ENCODE measurements at regions not wholly inside any gene's neighbourhood (a gene's known extent, or its start where the extent isn't known, plus 50 kb on each side); places are given as distances from the start of the nearest gene placed in this dataset.

GRCh38 chr9:80555782-80556325 is 984.1 kb downstream of the TLE4 start:
- TF ChIP-seq CTCF (IDR thresholded peaks at IDR 0.05), result no peak
- DNase-seq (ENCODE audit: low spot score) (no peak), ATAC-seq (ENCODE audit: low FRiP score) (no peak)

GRCh38 chr9:80554856-80555255 is 983.1 kb downstream of the TLE4 start:
- TF ChIP-seq CTCF (IDR thresholded peaks at IDR 0.05), result no peak
- ATAC-seq (ENCODE audit: low FRiP score) (no peak), DNase-seq (ENCODE audit: low spot score) (no peak)

- ATAC-seq (ENCODE audit: low FRiP score), result no peak
- TF ChIP-seq CTCF (IDR thresholded peaks at IDR 0.05), result no peak
- no peak for DNase-seq (ENCODE audit: low spot score)
These were observed 982.5 kb downstream of the TLE4 start for GRCh38 chr9:80554301-80554700.

- no peak for DNase-seq (ENCODE audit: low spot score)
These were observed 981.2 kb downstream of the TLE4 start for GRCh38 chr9:80552931-80553330.

GRCh38 chr9:80550181-80550580 is 978.4 kb downstream of the TLE4 start:
- ATAC-seq (ENCODE audit: low FRiP score), result no peak
- DNase-seq (ENCODE audit: low spot score), result no peak
- no peak for TF ChIP-seq CTCF (IDR thresholded peaks at IDR 0.05)

More at GRCh38 chr9:80552931-80553330, 981.2 kb downstream of the TLE4 start:
- no peak for ATAC-seq (ENCODE audit: low FRiP score)
- no peak for TF ChIP-seq CTCF (IDR thresholded peaks at IDR 0.05)

GRCh38 chr9:80547613-80548012 is 975.8 kb downstream of the TLE4 start:
- DNase-seq (ENCODE audit: low spot score), result no peak
- no peak for TF ChIP-seq CTCF (IDR thresholded peaks at IDR 0.05)
- ATAC-seq (ENCODE audit: low FRiP score), result no peak

- ATAC-seq (ENCODE audit: low FRiP score), result no peak
- DNase-seq (ENCODE audit: low spot score), result no peak
- no peak for TF ChIP-seq CTCF (IDR thresholded peaks at IDR 0.05)
These were observed 968.6 kb downstream of the TLE4 start for GRCh38 chr9:80540387-80540786.
